Rectal smooth muscle tissue (tissue), 1 donor: ENCODE measurements at regions not wholly inside any gene's neighbourhood (a gene's known extent, or its start where the extent isn't known, plus 50 kb on each side); places are given as distances from the start of the nearest gene placed in this dataset.

Source experiments
- H3K27ac ChIP-seq: one replicate; pipeline ENCODE4 v1.7.0; 2013; ENCODE audit warnings: low read depth, low read length, inconsistent platforms
- H3K27me3 ChIP-seq: one replicate; pipeline ENCODE4 v1.7.0; 2013; ENCODE audit warnings: low read length; ENCODE audit not compliant: control insufficient read depth, insufficient read depth
- H3K36me3 ChIP-seq: one replicate; pipeline ENCODE4 v1.7.0; 2013; ENCODE audit warnings: low read length; ENCODE audit not compliant: control insufficient read depth, insufficient read depth
- H3K4me1 ChIP-seq: one replicate; pipeline ENCODE4 v1.7.0; 2013; ENCODE audit warnings: low read length; ENCODE audit not compliant: control insufficient read depth, insufficient read depth
- H3K4me3 ChIP-seq: one replicate; pipeline ENCODE4 v1.7.0; 2013; ENCODE audit warnings: low read length
- H3K9ac ChIP-seq: one replicate; pipeline ENCODE4 v1.7.0; 2013; ENCODE audit warnings: low read length

DNA sequence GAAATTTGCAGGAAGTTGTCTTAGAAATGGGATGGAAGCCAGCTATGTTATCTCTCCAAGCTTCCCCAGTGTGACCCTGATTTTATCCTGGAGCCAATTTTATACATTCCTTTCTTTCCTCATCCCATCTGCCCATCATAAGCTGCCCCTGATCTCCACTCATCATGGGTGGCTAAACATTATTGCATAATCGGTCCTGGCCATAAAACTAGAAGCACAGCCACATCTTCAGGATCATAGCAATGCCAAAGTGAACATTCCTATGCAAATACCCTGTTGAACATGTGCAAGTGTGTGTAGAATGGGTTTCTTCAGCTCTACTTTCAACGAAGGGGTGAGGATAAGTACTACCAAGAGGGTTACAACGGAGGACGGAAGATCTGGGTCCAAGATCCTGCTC, 50.6 kb upstream of the COG2 start:
- no peak overlapping the region for H3K9ac ChIP-seq
- H3K4me1 ChIP-seq: no peaks in the 10 kb centered on the region
- H3K27ac ChIP-seq: no peak overlapping the region
- H3K27me3 ChIP-seq: no peaks in the 10 kb centered on the region
- H3K36me3 ChIP-seq: no peaks in the 10 kb centered on the region
- H3K4me3 ChIP-seq: no peak overlapping the region

DNA sequence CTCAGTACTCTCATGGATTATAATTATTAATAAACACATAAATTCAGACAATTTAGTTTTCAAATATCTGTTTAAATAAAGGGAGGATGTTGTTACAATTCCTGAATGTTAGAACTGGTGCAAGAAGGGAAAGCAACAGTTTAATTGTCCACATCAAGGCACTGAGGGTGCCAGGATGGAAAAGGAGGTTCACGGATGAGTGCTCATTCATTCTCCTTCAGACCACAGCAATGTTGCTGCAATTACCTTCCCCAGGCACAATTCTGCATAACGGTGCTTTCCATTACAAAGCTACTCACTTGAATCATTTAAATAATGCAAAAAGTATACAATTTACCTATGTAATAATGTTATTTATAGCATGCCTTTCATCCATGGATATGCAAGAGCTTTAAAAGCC, 52.3 kb upstream of the COG2 start:
- Histone ChIP-seq H3K36me3 (no peaks in the 10 kb centered on the region), H3K4me1 (no peaks in the 10 kb centered on the region)

GRCh38 chr1:230588323-230588746, 53.9 kb upstream of the COG2 start:
- Histone ChIP-seq H3K27ac (no peak overlapping the region), H3K36me3 (no peaks in the 10 kb centered on the region), H3K27me3 (no peaks in the 10 kb centered on the region), H3K9ac (no peak overlapping the region), H3K4me1 (no peaks in the 10 kb centered on the region), H3K4me3 (no peak overlapping the region)

More for the DNA sequence above, 52.3 kb upstream of the COG2 start:
- Histone ChIP-seq H3K9ac (no peak overlapping the region), H3K27me3 (no peaks in the 10 kb centered on the region), H3K4me3 (no peak overlapping the region), H3K27ac (no peak overlapping the region)

DNA sequence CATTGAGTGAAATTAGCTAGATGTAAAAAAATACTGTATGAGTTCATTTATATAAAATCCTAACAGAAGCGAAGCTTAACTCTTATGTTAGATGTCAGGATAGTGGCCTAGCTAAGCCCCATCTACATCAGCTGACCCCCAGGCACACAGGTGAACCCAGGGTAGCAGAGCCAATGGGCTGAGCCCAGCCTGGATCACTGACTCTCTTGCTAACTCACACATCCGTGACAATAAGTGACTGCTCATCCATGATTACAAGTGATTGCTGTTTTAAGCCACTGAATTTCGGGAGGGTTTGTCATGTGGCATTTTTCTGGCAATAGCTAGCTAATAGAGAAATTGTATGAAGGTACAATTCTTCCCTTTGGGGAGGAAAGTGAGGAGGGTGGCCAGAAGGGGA, 55.2 kb upstream of the COG2 start:
- no peak overlapping the region for H3K9ac ChIP-seq
- no peak overlapping the region for H3K27ac ChIP-seq
- H3K4me3 ChIP-seq: no peak overlapping the region
- no peaks in the 10 kb centered on the region for H3K27me3 ChIP-seq
- H3K4me1 ChIP-seq: no peaks in the 10 kb centered on the region
- no peaks in the 10 kb centered on the region for H3K36me3 ChIP-seq

DNA sequence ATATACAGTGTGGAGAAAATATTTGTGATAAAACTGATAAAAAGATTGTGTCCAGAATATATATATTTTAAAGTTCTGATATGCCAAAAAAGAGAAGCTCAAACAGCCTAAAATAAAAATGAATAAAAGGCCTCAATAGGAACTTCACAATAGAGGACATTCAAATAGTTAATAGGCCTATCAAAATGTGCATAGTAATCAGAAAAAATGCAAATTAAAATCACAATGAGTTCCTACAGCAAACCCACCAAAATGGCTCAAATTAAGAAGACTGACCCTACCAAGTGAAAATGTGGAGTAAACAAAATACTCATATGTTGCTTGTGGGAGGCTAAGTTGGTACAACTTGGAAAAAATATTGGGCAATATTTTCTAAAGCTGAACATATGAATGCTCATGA, 57.6 kb upstream of the COG2 start:
- no peaks in the 10 kb centered on the region for H3K36me3 ChIP-seq
- no peak overlapping the region for H3K9ac ChIP-seq
- no peaks in the 10 kb centered on the region for H3K27me3 ChIP-seq
- H3K4me1 ChIP-seq: no peaks in the 10 kb centered on the region
- H3K4me3 ChIP-seq: no peak overlapping the region
- no peak overlapping the region for H3K27ac ChIP-seq

GRCh38 chr1:230581446-230582079, 60.7 kb upstream of the COG2 start:
- no peak overlapping the region for H3K27ac ChIP-seq
- H3K4me1 ChIP-seq: no peaks in the 10 kb centered on the region
- no peak overlapping the region for H3K4me3 ChIP-seq
- H3K27me3 ChIP-seq: no peaks in the 10 kb centered on the region
- no peaks in the 10 kb centered on the region for H3K36me3 ChIP-seq
- no peak overlapping the region for H3K9ac ChIP-seq

DNA sequence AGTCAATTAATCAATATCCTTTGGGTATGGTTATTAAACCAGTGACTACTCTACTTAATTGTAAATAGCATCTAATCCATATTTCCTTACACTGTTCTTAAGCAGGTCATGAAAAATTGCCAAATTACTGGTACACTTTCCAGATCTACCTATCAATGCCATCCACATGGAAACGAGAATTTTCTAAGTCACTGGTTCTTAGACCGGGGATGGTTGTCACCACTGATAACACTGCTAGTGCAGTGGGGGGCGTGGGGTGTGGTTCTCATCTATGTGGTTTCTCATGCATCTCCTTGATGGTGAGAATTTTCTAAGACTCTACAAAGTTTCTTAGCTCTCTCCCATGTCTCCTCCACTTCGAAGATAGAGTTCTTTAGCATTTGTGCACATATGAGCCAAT, 63.7 kb upstream of the COG2 start:
- Histone ChIP-seq H3K27ac (no peak overlapping the region), H3K4me3 (no peak overlapping the region), H3K27me3 (no peaks in the 10 kb centered on the region)

DNA sequence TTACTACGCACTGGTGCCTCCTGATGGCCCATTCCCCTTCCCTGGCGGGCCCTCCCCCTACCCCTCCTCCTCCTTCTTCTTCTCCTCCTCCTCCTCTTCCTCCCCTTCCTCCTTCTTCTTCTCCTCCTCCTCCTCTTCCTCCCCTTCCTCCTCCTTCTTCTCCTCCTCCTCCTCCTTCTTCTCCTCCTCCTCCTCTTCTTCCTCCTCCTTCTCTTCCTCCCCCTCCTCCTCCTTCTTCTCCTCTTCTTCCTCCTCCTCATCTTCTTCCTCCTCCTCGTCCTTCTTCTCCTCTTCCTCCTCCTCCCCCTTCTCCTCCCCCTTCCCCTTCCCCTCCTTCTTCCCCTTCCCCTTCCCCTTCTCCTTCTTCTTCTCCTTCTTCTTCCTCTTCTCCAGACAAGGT, 64.7 kb upstream of the COG2 start:
- Histone ChIP-seq H3K27me3 (no peaks in the 10 kb centered on the region), H3K27ac (no peak overlapping the region), H3K36me3 (no peaks in the 10 kb centered on the region), H3K4me3 (no peak overlapping the region), H3K9ac (no peak overlapping the region), H3K4me1 (no peaks in the 10 kb centered on the region)

More for the DNA sequence above, 63.7 kb upstream of the COG2 start:
- Histone ChIP-seq H3K9ac (no peak overlapping the region), H3K36me3 (no peaks in the 10 kb centered on the region), H3K4me1 (no peaks in the 10 kb centered on the region)

DNA sequence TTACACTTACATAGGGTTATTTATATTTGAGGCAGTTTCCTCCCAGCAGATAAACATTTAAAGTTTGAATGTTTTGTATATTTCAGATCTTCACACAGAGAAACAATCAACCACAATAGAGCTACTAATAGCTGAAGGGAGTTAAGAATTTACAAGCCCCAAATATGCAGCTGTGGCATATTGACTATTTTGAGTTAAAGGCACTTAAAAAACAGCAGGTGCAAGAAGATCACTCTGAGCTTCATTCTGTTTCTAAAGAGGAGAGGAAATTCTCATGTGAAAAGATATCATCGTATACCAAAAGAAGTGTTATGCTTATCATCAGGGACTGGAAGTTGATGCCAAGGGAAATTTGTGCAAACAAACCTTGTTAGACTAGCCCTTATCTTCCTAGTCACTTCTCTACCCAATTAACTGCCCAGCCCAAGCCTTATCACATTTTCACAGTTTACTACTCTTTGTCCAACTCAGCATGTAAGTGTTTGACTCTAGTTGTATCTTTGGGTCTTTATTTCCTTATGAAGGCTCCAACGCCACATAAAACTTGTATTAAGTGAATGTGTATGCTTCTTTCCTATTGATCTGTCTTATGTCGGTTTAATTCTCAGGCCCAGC, 66.3 kb upstream of the COG2 start:
- H3K4me3 ChIP-seq: no peak overlapping the region
- H3K36me3 ChIP-seq: no peaks in the 10 kb centered on the region
- H3K4me1 ChIP-seq: no peaks in the 10 kb centered on the region
- no peaks in the 10 kb centered on the region for H3K27me3 ChIP-seq
- no peak overlapping the region for H3K27ac ChIP-seq
- H3K9ac ChIP-seq: no peak overlapping the region

GRCh38 chr1:230574502-230574901, 67.8 kb upstream of the COG2 start:
- Histone ChIP-seq H3K27me3 (no peaks in the 10 kb centered on the region), H3K4me3 (no peak overlapping the region), H3K4me1 (no peaks in the 10 kb centered on the region), H3K36me3 (no peaks in the 10 kb centered on the region), H3K9ac (no peak overlapping the region), H3K27ac (no peak overlapping the region)

DNA sequence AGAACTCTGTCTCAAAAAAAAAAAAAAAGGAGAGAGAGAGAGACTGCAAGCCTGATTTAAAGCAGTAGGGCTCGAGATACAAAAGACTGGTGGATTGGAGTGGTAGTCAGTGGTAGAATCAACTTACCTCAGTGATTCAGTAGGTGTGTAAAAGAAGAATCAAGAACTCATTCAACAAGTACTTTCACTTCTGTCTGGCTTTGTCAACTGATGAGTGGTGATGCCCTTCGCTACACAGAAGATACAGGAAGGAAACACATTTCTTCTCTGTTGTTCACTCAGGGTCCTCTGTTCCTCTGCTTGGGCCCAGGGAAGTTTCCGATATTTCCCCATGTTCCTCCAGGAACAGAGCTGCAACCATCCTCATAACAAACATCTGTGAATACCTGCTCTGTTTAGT, 68.6 kb upstream of the COG2 start:
- H3K4me1 ChIP-seq: no peaks in the 10 kb centered on the region
- H3K27me3 ChIP-seq: no peaks in the 10 kb centered on the region
- no peak overlapping the region for H3K4me3 ChIP-seq
- H3K27ac ChIP-seq: no peak overlapping the region
- no peaks in the 10 kb centered on the region for H3K36me3 ChIP-seq
- H3K9ac ChIP-seq: no peak overlapping the region

DNA sequence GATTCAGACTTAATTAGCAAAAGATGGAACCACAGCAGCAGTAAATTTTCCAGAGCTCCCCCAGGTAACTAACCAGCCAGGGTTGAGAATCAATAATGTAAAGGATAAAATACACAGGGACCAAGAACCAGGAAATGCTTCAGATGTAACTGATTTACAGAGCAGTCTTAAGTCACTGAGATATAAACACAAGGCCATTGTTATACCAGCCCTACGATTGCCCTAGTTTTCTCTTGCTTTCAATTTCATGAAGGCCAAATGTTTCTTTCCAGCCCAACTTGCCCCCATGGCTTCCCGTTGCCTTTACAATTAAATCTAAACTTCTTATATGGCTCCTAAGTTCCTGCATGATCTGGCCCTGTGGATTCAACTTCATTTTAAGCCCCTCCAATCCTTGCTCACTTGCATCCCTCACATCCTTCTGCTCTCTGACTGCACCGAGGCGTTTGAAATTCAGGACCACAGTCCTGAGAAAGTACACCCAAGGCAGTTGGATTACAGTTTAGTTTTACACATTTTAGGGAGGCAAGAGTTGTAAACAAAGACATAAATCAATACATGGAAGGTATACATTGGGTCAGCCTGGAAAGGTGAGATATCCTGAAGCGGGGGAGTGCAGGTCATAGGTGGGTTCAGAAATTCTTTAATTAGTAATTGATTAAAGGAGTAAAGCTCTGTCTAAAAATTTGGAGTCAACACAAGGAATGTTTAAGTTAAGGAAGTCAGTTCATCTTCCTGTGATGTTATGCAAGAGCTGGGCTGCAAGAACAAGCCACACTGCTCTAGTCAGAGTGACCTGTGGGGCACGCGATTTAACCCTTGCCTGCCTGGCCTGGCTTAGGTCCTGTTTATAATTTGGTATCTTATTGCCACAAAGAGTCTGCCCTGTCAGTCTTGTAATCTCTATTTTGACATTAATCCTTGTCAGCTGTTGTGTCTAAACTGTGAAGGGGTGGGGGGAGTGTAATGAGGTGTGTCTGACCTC, 69.9 kb upstream of the COG2 start:
- H3K4me1 ChIP-seq: no peaks in the 10 kb centered on the region
- no peak overlapping the region for H3K27ac ChIP-seq
- no peaks in the 10 kb centered on the region for H3K27me3 ChIP-seq
- H3K4me3 ChIP-seq: peak overlapping the region; percentile 25
- no peaks in the 10 kb centered on the region for H3K36me3 ChIP-seq
- no peak overlapping the region for H3K9ac ChIP-seq
